Naive thymus-derived CD4-positive, alpha-beta T cell (primary cell): ENCODE measurements at regions not wholly inside any gene's neighbourhood (a gene's known extent, or its start where the extent isn't known, plus 50 kb on each side); places are given as distances from the start of the nearest gene placed in this dataset.
"Not testable (repeated sequence)": the region's sequence is repeated elsewhere in the genome, so short reads cannot be mapped to it uniquely, and the experiment has no call there.

Experiments used
- ATAC-seq: fragments of 150-1000 bp; cut with Tn5 transposase; 2 replicates; pipeline ENCODE4 v1.10.0; 2021; ENCODE audit warnings: mild to moderate bottlenecking, moderate library complexity
- CTCF ChIA-PET: fragments of 350-600 bp; sonication (Branson Sonifier 250); formaldehyde crosslinking; loops from one replicate; lab custom pipeline; 2021; ENCODE audit warnings: antibody characterized with exemption; lab: Charles Lee
- POLR2A ChIA-PET: fragments of 350-600 bp; sonication (Branson Sonifier 250); formaldehyde crosslinking; loops from one replicate; lab custom pipeline; 2021; ENCODE audit warnings: antibody characterized with exemption, inconsistent platforms; lab: Charles Lee
- DNase-seq, 9 donors: peaks; one replicate each; pipeline versions ENCODE4 v3.0.0 to v3.0.0-alpha.2; 2020 to 2022; ENCODE audit warnings: mixed read lengths in 1 of 9
- H3K27ac ChIP-seq: one replicate; pipeline ENCODE4 v1.7.0; 2013; ENCODE audit warnings: mild to moderate bottlenecking, low read depth, low read length, moderate library complexity
- H3K27me3 ChIP-seq, 2 donors: one replicate each; pipeline ENCODE4 v1.7.0; 2013; ENCODE audit warnings: low read length in 2 of 2, mild to moderate bottlenecking in 2 of 2, moderate library complexity in 2 of 2; ENCODE audit not compliant: control insufficient read depth in 2 of 2, insufficient read depth in 2 of 2
- H3K36me3 ChIP-seq, 3 experiments: 1 replicate in 2 of 3; 2 replicates in 1 of 3; pipeline ENCODE4 v1.7.0; 2013; ENCODE audit warnings: low read length in 3 of 3, mild to moderate bottlenecking in 3 of 3, moderate library complexity in 1 of 3; ENCODE audit not compliant: insufficient read depth in 3 of 3, control insufficient read depth in 2 of 3
- H3K4me1 ChIP-seq, 2 donors: one replicate each; pipeline ENCODE4 v1.7.0; 2013; ENCODE audit warnings: low read length in 2 of 2, mild to moderate bottlenecking in 2 of 2, moderate library complexity in 1 of 2; ENCODE audit not compliant: control insufficient read depth in 2 of 2, insufficient read depth in 2 of 2
- H3K4me3 ChIP-seq: 2 replicates; pipeline ENCODE4 v1.7.0; 2013; ENCODE audit warnings: mild to moderate bottlenecking, low read length
- H3K9me3 ChIP-seq, 3 experiments: 1 replicate in 2 of 3; 2 replicates in 1 of 3; pipeline ENCODE4 v1.7.0; 2013; ENCODE audit warnings: low read length in 3 of 3; ENCODE audit not compliant: control insufficient read depth in 2 of 3
- H3K27ac Mint-ChIP-seq, 9 donors: one replicate each; pipeline ENCODE4 v1.8.0; 2020 to 2022; ENCODE audit warnings: mixed read lengths in 9 of 9, mild to moderate bottlenecking in 8 of 9, moderate library complexity in 5 of 9, inconsistent platforms in 2 of 9
- H3K27me3 Mint-ChIP-seq, 5 donors: one replicate each; pipeline ENCODE4 v1.8.0; 2021 to 2022; ENCODE audit warnings: mixed read lengths in 5 of 5, mild to moderate bottlenecking in 1 of 5
- H3K36me3 Mint-ChIP-seq, 5 donors: one replicate each; pipeline ENCODE4 v1.8.0; 2020 to 2022; ENCODE audit warnings: mixed read lengths in 5 of 5, mild to moderate bottlenecking in 3 of 5, inconsistent platforms in 1 of 5
- H3K4me1 Mint-ChIP-seq, 7 donors: one replicate each; pipeline ENCODE4 v1.8.0; 2020 to 2022; ENCODE audit warnings: mixed read lengths in 7 of 7, mild to moderate bottlenecking in 3 of 7, inconsistent platforms in 1 of 7
- H3K4me3 Mint-ChIP-seq, 10 donors: one replicate each; pipeline ENCODE4 v1.8.0; 2020 to 2022; ENCODE audit warnings: mild to moderate bottlenecking in 10 of 10, mixed read lengths in 10 of 10, moderate library complexity in 6 of 10, inconsistent platforms in 2 of 10
- H3K9me3 Mint-ChIP-seq, 11 donors: one replicate each; pipeline ENCODE4 v1.8.0; 2020 to 2022; ENCODE audit warnings: mixed read lengths in 11 of 11, mild to moderate bottlenecking in 4 of 11, inconsistent platforms in 1 of 11, moderate library complexity in 1 of 11
- intact Hi-C, 2 donors: fragments of 100-400 bp; cut with micrococcal nuclease; formaldehyde crosslinking; loops; one replicate each; pipeline ENCODE4 v1.15.1; 2023

DNA sequence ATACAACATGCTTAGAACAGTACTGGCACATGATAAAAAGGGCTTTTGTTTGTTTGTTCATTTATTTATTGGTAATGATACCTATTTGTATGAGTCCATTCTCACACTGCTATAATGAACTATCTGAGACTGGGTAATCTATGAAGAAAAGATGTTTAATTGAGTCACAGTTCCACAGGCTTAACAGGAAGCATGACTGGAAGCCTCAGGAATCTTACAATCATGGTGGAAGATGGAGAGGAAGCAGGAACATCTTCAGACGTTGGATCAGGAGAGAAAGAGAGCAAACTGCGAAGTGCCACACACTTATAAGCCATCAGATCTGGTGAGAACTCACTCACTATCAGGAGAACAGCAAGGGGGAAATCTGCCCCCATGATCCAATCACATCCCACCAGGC is 847.7 kb downstream of the CDH18 start:
- no peaks in the 10 kb centered on the region for H3K4me1 ChIP-seq
- H3K27me3 Mint-ChIP-seq: no peaks in the 10 kb centered on the region
- POLR2A ChIA-PET: no interaction called here

DNA sequence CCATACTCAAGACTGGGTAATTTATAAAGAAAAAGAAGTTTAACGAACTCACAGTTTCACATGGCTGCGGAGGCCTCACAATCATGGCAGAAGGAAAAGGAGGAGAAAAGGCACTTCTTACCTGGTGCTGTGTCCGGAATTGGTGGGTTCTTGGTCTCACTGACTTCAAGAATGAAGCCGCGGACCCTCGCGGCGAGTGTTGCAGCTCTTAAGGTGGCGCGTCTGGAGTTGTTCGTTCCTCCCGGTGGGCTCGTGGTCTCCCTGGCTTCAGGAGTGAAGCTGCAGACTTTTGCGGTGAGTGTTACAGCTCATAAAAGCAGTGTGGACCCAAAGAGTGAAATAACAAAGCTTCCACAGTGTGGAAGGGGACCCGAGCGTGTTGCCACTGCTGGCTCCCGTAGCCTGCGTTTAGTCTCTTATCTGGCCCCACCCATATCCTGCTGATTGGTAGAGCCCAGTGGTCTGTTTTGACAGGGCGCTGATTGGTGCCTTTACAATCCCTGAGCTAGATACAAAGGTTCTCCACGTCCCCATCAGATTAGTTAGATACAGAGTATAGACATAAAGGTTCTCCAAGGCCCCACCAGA is 846.0 kb downstream of the CDH18 start:
- POLR2A ChIA-PET, ATAC-seq, H3K4me3 Mint-ChIP-seq, H3K36me3 ChIP-seq, H3K36me3 Mint-ChIP-seq, DNase-seq, H3K27ac ChIP-seq, H3K4me1 Mint-ChIP-seq, CTCF ChIA-PET, H3K27me3 Mint-ChIP-seq, H3K4me3 ChIP-seq, H3K4me1 ChIP-seq, H3K27ac Mint-ChIP-seq, H3K9me3 ChIP-seq, H3K27me3 ChIP-seq, intact Hi-C loops: not testable (repeated sequence)
- H3K9me3 Mint-ChIP-seq: peaks cover 3 to 24% (median 9%) of the 10 kb centered on the region in 11 donors

More for the DNA sequence above, 847.7 kb downstream of the CDH18 start:
- Mint-ChIP-seq H3K36me3 (peaks cover 0 to 4% (median 0%) of the 10 kb centered on the region in 5 donors), H3K4me1 (no peaks in the 10 kb centered on the region), H3K4me3 (no peak overlapping the region), H3K9me3 (peaks cover 3 to 28% (median 9%) of the 10 kb centered on the region in 11 donors), H3K27ac (no peak overlapping the region)
- ATAC-seq (no peak), DNase-seq (no peak)
- Histone ChIP-seq H3K27me3 (no peaks in the 10 kb centered on the region), H3K27ac (no peak overlapping the region), H3K9me3 (no peaks in the 10 kb centered on the region), H3K36me3 (no peaks in the 10 kb centered on the region), H3K4me3 (no peak overlapping the region)
- CTCF ChIA-PET: no interaction called here
- intact Hi-C loops: no loop called here

DNA sequence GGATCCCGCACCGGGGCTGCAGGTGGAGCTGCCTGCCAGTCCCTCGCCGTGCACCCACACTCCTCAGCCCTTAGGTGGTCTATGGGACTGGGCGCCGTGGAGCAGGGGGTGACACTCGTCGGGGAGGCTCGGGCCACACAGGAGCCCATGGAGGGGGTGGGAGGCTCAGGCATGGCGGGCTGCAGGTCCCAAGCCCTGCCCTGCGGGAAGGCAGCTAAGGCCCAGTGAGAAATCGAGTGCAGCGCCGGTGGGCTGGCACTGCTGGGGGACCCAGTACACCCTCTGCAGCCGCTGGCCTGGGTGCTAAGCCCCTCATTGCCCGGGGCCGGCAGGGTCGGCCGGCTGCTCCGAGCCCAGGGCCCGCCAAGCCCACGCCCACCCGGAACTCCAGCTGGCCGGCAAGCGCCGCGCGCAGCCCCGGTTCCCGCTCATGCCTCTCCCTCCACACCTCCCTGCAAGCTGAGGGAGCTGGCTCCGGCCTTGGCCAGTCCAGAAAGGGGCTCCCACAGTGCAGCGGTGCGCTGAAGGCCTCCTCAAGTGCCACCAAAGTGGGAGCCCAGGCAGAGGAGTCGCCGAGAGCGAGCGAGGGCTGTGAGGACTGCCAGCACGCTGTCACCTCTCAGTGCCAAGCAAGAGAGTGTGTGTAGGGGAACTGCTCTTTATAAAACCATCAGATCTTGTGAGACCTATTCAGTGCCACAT is 845.1 kb downstream of the CDH18 start:
- H3K9me3 ChIP-seq, ATAC-seq, H3K4me1 ChIP-seq, H3K27me3 ChIP-seq, DNase-seq, H3K27ac ChIP-seq, H3K36me3 ChIP-seq, H3K4me3 ChIP-seq, H3K27ac Mint-ChIP-seq, H3K4me3 Mint-ChIP-seq, intact Hi-C loops, H3K36me3 Mint-ChIP-seq, H3K27me3 Mint-ChIP-seq, POLR2A ChIA-PET, CTCF ChIA-PET, H3K4me1 Mint-ChIP-seq: not testable (repeated sequence)
- H3K9me3 Mint-ChIP-seq: peaks cover 3 to 24% (median 9%) of the 10 kb centered on the region in 11 donors

DNA sequence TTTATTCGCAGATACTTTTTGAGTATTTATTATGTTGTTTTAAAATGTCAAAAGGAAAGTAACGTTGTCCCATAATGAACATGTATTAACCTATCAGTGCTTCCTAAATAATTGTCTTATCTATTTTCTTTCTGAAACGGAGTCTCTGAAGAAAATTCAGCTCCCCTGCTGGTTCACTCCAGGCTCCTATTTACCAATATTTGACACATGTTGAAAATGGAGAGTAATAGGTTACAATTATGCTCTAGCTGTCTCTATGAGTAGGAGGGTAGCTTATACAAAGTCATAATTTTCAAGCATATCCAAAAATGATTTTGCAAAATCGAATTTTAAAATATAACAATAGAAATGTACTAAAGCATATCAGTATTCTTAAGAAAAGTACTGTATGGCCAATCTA is 844.1 kb downstream of the CDH18 start:
- CTCF ChIA-PET: interaction anchor here (0.6 kb wide), 1 partner anchor 11 kb away, joined by 3 read pairs; no protein-coding TSS in a partner anchor

DNA sequence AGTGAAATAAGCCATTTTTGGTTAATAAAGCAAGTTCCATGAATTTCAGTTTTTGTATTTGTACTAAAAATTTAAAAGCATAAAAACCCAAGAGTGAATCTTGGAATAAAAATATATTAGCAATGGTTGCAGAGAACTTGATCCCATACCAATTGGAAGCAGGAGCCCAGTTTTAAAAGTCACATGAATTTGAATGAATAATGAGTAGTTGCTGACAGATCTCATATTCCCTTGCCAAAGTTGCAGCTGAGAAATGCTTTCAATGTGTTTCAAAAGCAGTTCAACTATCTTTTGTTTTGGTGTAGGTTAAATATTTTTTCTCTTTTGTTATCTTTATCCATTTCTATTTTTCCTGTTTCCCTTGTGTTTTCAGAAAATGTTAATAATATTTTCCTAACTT is 818.6 kb downstream of the CDH18 start:
- intact Hi-C loops: no loop called here
- Mint-ChIP-seq H3K4me3 (no peak overlapping the region), H3K27me3 (no peaks in the 10 kb centered on the region), H3K27ac (no peak overlapping the region), H3K36me3 (no peaks in the 10 kb centered on the region), H3K9me3 (peaks cover 0 to 12% (median 0%) of the 10 kb centered on the region in 11 donors), H3K4me1 (peaks cover 0 to 2% (median 0%) of the 10 kb centered on the region in 7 donors)
- Histone ChIP-seq H3K9me3 (no peaks in the 10 kb centered on the region), H3K27me3 (no peaks in the 10 kb centered on the region), H3K4me3 (no peak overlapping the region), H3K4me1 (no peaks in the 10 kb centered on the region), H3K27ac (no peak overlapping the region), H3K36me3 (no peaks in the 10 kb centered on the region)
- ChIA-PET POLR2A (no interaction called here), CTCF (no interaction called here)
- DNase-seq: no peak
- ATAC-seq: no peak

More for the DNA sequence above, 844.1 kb downstream of the CDH18 start:
- no peak overlapping the region for H3K4me3 ChIP-seq
- ATAC-seq (no peak), DNase-seq (no peak)
- H3K27me3 ChIP-seq: no peaks in the 10 kb centered on the region
- peaks cover 0 to 5% (median 0%) of the 10 kb centered on the region in 5 donors for H3K36me3 Mint-ChIP-seq
- no peak overlapping the region for H3K4me3 Mint-ChIP-seq
- POLR2A ChIA-PET: no interaction called here
- H3K4me1 ChIP-seq: no peaks in the 10 kb centered on the region
- no peak overlapping the region for H3K27ac ChIP-seq
- H3K27me3 Mint-ChIP-seq: no peaks in the 10 kb centered on the region
- no peaks in the 10 kb centered on the region for H3K36me3 ChIP-seq
- no peaks in the 10 kb centered on the region for H3K9me3 ChIP-seq
- intact Hi-C loops: no loop called here
- H3K9me3 Mint-ChIP-seq: peaks cover 3 to 27% (median 11%) of the 10 kb centered on the region in 11 donors
- H3K4me1 Mint-ChIP-seq: no peaks in the 10 kb centered on the region
- H3K27ac Mint-ChIP-seq: no peak overlapping the region

DNA sequence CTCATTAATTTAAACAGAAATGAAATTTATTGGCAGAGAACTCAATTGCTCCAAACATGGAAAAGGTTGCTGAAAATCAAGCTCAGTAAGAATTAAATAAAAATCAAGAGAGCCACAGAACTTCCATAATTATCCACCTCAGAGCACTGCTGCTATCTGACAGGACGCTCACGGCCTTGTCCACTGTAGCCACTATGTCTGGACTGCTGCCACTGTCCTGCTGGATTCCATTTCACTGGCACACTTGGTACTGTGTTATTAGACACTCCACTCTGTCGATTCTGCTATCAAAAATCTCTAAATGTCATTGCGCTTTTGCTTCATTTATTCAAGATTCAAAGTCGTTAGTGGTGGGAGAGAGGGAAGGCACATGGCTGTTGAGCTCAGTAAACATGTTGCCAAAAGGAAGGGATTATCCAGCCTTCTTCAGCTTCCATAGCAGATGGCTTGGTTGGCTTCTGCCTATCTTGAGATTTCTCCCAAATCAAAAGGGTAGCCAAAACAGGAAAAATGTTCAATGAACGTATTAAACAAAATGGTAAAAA is 815.0 kb downstream of the CDH18 start:
- Mint-ChIP-seq H3K36me3 (no peaks in the 10 kb centered on the region), H3K4me1 (no peaks in the 10 kb centered on the region), H3K4me3 (no peak overlapping the region), H3K9me3 (peaks cover 0 to 6% (median 2%) of the 10 kb centered on the region in 11 donors), H3K27ac (no peak overlapping the region), H3K27me3 (no peaks in the 10 kb centered on the region)
- Histone ChIP-seq H3K36me3 (no peaks in the 10 kb centered on the region), H3K27ac (no peak overlapping the region), H3K9me3 (no peaks in the 10 kb centered on the region), H3K4me1 (no peaks in the 10 kb centered on the region), H3K4me3 (no peak overlapping the region), H3K27me3 (no peaks in the 10 kb centered on the region)
- ATAC-seq (no peak), DNase-seq (no peak)
- POLR2A ChIA-PET: no interaction called here
- intact Hi-C loops: no loop called here
- CTCF ChIA-PET: no interaction called here
